GM18508 (cell line): ENCODE measurements at regions not wholly inside any gene's neighbourhood (a gene's known extent, or its start where the extent isn't known, plus 50 kb on each side); places are given as distances from the start of the nearest gene placed in this dataset.

Source experiments
- ATAC-seq: cut with Tn5 transposase; IDR thresholded peaks from one replicate; pipeline ENCODE4 v1.9.1; 2021; ENCODE audit warnings: moderate number of reproducible peaks; ENCODE audit not compliant: insufficient read depth, unreplicated experiment

GRCh38 chr10:130770018-130770630 lies 541.4 kb downstream of the TCERG1L start:
- no peak for ATAC-seq

- ATAC-seq: no peak
Observed at GRCh38 chr10:130771491-130771946, 540.0 kb downstream of the TCERG1L start.

GRCh38 chr10:130772056-130772455 lies 539.5 kb downstream of the TCERG1L start:
- ATAC-seq: no peak

DNA sequence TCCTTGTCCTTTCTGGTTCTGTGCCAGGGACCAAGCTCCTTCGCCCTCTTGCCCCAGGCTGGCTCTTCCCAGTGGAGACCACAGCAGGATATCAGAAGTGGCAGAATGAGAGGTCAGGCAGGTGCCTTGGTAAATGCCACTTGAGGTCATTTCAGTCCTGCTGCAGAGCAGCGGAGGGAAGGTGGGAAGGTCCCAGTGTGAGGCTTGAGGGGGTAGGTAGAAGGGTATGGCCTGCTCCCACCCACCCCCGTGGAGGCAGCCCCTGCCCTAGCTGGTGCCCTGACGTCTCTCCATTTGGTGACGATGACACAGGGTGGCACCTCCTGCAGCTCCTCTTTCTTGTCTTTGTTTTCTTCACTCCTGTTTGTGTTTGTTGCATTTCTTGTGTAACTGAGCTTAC lies 538.8 kb downstream of the TCERG1L start:
- ATAC-seq: no peak

DNA sequence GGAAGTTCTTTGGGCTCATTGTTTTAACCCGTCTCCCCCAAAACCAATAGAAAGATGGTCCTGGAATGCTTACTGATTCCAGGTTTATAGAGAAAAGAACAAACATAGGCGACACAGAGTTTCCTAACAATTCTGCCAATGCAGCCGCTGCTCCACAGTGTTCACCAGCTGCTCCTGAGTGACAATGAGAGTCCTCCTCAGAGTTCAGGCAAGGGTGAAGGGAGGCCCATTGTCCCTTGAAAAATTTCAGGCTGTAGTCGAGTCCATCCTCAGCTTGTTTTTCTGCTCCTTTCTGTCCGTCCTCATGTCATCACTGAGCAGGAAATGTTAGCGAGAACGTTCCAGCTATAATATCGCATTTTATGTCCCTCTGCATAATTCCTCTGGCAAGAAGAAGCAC lies 537.6 kb downstream of the TCERG1L start:
- ATAC-seq: no peak

DNA sequence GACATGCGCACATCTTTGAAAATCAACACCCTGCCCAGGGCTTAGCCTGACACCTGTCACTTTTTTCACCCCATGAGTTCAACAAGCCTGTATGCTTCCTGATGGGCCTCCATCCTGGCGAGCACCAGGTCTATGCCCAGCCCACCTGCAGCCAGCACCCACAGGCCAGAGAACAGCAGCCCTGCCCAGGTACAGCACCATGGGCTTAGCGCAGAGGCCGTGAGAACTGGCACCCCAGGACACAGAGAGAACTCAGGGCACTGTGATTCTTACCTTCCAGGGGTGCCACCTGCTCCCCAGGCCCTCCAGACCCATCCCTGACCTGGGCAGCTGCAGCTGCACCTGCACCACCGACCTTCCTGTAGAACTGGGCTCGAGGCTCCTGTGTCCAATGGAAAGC lies 536.6 kb downstream of the TCERG1L start:
- no peak for ATAC-seq

- ATAC-seq: no peak
Observed at GRCh38 chr10:130775311-130775710, 536.2 kb downstream of the TCERG1L start.

DNA sequence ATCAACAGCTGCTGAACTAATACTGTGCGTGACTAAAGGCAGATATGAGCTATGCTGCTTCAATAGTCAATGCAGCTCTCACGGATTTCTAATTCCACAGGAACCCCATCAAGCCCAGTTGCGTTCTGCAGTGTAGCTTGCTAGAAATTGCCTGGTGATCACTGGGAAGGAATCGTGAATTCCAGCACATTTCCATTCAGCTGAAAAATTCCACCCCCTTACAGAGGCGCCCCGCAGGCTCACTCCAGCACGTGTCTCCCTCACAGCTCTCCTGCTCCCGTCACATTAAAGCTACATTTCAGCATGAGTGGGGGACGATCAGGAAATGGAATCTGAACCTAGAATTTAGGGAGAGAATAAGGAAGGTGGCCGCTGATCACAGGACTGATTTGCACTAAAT lies 534.8 kb downstream of the TCERG1L start:
- no peak for ATAC-seq

- no peak for ATAC-seq
Observed at GRCh38 chr10:130777507-130778165, 533.9 kb downstream of the TCERG1L start.

GRCh38 chr10:130778166-130778545 lies 533.4 kb downstream of the TCERG1L start:
- ATAC-seq: no peak

DNA sequence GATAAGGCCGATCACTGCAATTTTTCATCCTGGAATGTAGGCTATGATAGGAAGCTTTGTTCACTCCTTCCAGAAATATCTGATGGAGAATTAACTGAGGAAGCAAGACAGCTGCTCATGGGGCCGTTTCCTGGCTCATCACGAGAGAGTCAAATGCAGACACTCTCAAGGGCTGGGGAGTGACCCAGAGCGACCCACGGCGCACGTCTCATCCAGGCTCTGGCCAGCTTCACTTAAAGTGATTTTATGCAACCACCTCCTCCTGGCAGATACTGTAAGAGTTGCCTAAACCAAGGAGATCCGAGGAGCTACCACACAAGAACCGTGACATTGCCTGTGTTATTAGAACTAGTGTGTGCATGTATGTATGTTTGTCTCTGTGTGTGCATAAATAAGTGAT lies 530.8 kb downstream of the TCERG1L start:
- ATAC-seq: no peak

- no peak for ATAC-seq
Observed at GRCh38 chr10:130781206-130781605, 530.3 kb downstream of the TCERG1L start.

GRCh38 chr10:130781623-130782022 lies 529.9 kb downstream of the TCERG1L start:
- ATAC-seq: no peak

DNA sequence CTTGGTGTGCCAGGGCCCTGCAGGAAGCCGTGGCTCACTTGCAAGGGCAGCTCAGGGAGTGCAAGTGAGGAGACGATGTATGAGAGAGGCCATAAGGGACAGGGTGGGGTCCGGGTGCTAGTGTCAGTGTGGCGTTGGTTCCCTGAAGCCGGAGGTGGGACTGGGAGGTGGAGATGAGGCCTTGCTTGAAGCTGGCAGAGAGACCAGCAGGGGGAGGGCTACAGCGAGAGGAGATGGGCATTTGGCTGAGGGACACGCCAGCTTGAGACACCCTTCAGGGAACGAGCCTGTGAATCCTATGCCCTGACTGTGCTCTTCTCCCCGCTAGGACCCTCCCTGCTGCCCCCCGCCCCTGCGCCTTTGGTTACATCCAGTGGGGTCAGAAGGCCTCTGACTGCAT lies 529.1 kb downstream of the TCERG1L start:
- ATAC-seq: no peak

DNA sequence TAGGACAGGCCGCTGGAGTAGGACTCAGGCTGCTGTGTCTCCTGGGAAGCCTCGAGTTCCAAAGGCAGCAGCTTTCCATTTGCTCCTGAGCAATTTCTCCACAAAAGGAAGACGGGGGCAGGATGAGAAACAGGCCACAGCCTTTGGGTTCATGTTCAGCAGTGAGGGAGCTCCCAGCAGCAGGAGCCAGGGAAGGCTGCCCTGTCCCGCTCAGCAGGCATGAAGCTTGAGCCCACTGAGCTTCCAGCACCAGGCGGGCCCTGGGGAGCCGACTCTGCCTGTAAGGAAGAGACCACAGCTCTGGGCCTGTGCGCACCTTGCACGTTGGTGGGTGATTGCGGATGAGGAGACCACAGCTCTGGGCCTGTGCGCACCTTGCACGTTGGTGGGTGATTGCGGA lies 527.2 kb downstream of the TCERG1L start:
- ATAC-seq: no peak

- ATAC-seq: no peak
Observed at GRCh38 chr10:130786365-130786966, 525.1 kb downstream of the TCERG1L start.

DNA sequence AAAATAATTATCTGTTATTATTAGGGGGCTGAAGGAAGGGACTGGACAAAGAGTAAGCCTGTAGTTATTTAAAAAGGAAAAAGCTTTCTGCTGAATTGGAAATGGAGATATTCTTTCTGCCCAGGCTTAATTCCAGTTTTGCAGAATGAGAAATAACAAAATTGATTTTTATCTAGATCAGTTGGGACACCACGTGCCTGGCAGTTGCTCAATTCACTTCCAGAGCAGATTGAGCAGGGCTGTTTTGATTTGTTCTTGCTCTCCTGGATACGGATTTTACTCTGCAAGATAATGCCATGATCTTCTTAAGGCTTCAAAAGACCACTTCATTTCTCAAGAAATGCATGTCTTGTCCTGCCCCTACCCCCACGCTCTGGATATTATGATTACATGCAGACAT lies 524.3 kb downstream of the TCERG1L start:
- no peak for ATAC-seq

DNA sequence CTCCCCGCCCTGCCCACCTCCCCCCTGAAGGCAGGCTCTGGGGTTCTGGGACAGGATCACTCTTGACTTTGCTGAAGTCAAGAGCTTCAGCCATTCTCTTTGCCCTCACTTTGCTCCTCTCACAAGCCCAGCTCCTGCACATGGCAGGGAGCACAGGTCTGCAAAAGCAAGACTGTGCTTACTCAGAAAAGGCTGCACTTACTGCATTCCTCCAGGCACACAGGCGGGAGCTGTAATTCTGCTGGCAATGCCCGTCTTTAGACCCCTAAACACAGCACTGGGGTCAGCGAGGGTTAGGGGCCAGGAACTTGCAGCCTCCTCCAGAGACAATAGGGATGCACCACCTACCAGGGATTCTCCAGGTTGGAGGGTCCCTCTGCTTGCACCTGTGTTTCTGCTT lies 523.7 kb downstream of the TCERG1L start:
- ATAC-seq: no peak

GRCh38 chr10:130790339-130790738 lies 521.2 kb downstream of the TCERG1L start:
- no peak for ATAC-seq

GRCh38 chr10:130792096-130792845 lies 519.2 kb downstream of the TCERG1L start:
- no peak for ATAC-seq

DNA sequence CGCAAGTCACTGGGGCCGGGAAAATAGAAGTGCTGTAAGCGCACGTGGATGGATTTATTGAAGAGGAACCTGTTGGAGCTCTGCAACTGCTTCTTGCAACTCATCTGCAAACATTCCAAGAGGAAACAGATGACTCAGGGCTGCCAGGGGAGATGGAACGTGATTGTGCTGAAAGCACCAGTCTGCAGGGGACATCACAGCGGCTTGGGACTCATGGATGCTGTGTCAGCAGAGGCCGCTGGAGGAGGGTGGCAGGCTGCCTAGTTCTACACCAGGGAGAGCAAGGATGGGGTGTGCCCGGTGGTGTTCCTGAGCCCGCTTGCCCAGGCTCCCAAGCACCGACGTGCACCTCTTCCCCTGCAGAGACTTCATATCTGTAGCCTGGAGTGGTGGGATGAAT lies 515.7 kb downstream of the TCERG1L start:
- no peak for ATAC-seq
